HFFc6 (cell line): ENCODE measurements at regions not wholly inside any gene's neighbourhood (a gene's known extent, or its start where the extent isn't known, plus 50 kb on each side); places are given as distances from the start of the nearest gene placed in this dataset.

ENCODE experiments used
- DNase-seq: peaks from one replicate; pipeline ENCODE4 v3.0.0-alpha.2; 2018
- H3K27ac Mint-ChIP-seq: 2 replicates; pipeline ENCODE4 v1.8.0; 2020; ENCODE audit warnings: mild to moderate bottlenecking, mixed read lengths
- H3K27me3 Mint-ChIP-seq: 2 replicates; pipeline ENCODE4 v1.8.0; 2021; ENCODE audit warnings: mild to moderate bottlenecking, moderate library complexity, mixed read lengths; ENCODE audit not compliant: insufficient read depth
- H3K36me3 Mint-ChIP-seq: 2 replicates; pipeline ENCODE4 v1.8.0; 2021; ENCODE audit warnings: low read depth, mixed read lengths
- H3K4me1 Mint-ChIP-seq: 2 replicates; pipeline ENCODE4 v1.8.0; 2020; ENCODE audit warnings: low read depth, mixed read lengths
- H3K4me3 Mint-ChIP-seq: 2 replicates; pipeline ENCODE4 v1.8.0; 2020; ENCODE audit warnings: mild to moderate bottlenecking, moderate library complexity, mixed read lengths
- H3K9me3 Mint-ChIP-seq: 2 replicates; pipeline ENCODE4 v1.8.0; 2020; ENCODE audit warnings: mild to moderate bottlenecking, mixed read lengths
- CTCF ChIP-seq: fragments of 200-600 bp; sonication (generic); IDR thresholded peaks from 2 replicates; pipeline ENCODE4 v1.5.0; 2021; ENCODE audit warnings: antibody characterized with exemption, mild to moderate bottlenecking

GRCh38 chr3:70742081-70742480 lies 429.6 kb upstream of the MDFIC2 start:
- no peaks in the 10 kb centered on the region for H3K36me3 Mint-ChIP-seq
- no peak for DNase-seq
- TF ChIP-seq CTCF = no peak
- H3K9me3 Mint-ChIP-seq = no peaks in the 10 kb centered on the region
- no peak overlapping the region for H3K4me3 Mint-ChIP-seq
- no peaks in the 10 kb centered on the region for H3K27me3 Mint-ChIP-seq
- no peak overlapping the region for H3K27ac Mint-ChIP-seq
- H3K4me1 Mint-ChIP-seq = peaks cover 7% of the 10 kb centered on the region

- no peak for DNase-seq
- H3K27me3 Mint-ChIP-seq = no peaks in the 10 kb centered on the region
Measured at GRCh38 chr3:70740872-70741271, 428.4 kb upstream of the MDFIC2 start.

GRCh38 chr3:70740071-70740470 lies 427.6 kb upstream of the MDFIC2 start:
- H3K36me3 Mint-ChIP-seq = no peaks in the 10 kb centered on the region
- no peak for TF ChIP-seq CTCF
- H3K4me1 Mint-ChIP-seq = peaks cover 7% of the 10 kb centered on the region
- no peak for DNase-seq
- H3K4me3 Mint-ChIP-seq = no peak overlapping the region
- no peak overlapping the region for H3K27ac Mint-ChIP-seq
- H3K9me3 Mint-ChIP-seq = no peaks in the 10 kb centered on the region
- no peaks in the 10 kb centered on the region for H3K27me3 Mint-ChIP-seq

More at GRCh38 chr3:70740872-70741271, 428.4 kb upstream of the MDFIC2 start:
- Mint-ChIP-seq H3K4me3 (no peak overlapping the region), H3K27ac (no peak overlapping the region), H3K4me1 (peaks cover 7% of the 10 kb centered on the region), H3K36me3 (no peaks in the 10 kb centered on the region), H3K9me3 (no peaks in the 10 kb centered on the region)
- no peak for TF ChIP-seq CTCF

DNA sequence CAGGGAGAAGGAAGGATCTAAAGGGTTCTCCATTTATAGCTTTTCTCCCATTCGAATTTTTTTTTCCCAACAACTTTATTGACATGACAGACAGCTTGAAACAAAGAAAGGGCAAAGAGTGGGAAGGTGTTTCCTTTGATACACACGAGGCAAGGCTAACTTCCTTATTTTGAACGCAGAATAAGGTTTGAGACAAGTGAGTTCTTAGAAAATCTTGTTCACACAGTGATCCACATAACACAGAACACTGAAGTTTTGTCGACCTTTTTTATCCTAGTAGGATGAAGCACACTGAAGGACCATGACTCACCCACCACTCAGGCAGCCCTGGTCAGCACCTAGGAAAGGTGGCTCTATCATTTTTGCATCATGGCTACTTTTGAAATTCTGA lies 425.8 kb upstream of the MDFIC2 start:
- DNase-seq = no peak
- no peaks in the 10 kb centered on the region for H3K27me3 Mint-ChIP-seq
- H3K36me3 Mint-ChIP-seq = no peaks in the 10 kb centered on the region
- H3K9me3 Mint-ChIP-seq = no peaks in the 10 kb centered on the region
- no peak overlapping the region for H3K27ac Mint-ChIP-seq
- no peaks in the 10 kb centered on the region for H3K4me1 Mint-ChIP-seq
- H3K4me3 Mint-ChIP-seq = no peak overlapping the region
- TF ChIP-seq CTCF = no peak

- Mint-ChIP-seq H3K27ac (no peak overlapping the region), H3K4me1 (no peaks in the 10 kb centered on the region), H3K27me3 (no peaks in the 10 kb centered on the region), H3K9me3 (no peaks in the 10 kb centered on the region), H3K4me3 (no peak overlapping the region), H3K36me3 (no peaks in the 10 kb centered on the region)
- no peak for TF ChIP-seq CTCF
- DNase-seq = no peak
Measured at GRCh38 chr3:70737666-70738290, 425.3 kb upstream of the MDFIC2 start.

GRCh38 chr3:70736009-70736408 lies 423.6 kb upstream of the MDFIC2 start:
- Mint-ChIP-seq H3K4me3 (no peak overlapping the region), H3K27ac (no peak overlapping the region), H3K4me1 (no peaks in the 10 kb centered on the region), H3K27me3 (no peaks in the 10 kb centered on the region), H3K36me3 (no peaks in the 10 kb centered on the region), H3K9me3 (no peaks in the 10 kb centered on the region)
- no peak for DNase-seq
- no peak for TF ChIP-seq CTCF
